MCF 10A (cell line): ENCODE measurements at regions not wholly inside any gene's neighbourhood (a gene's known extent, or its start where the extent isn't known, plus 50 kb on each side); places are given as distances from the start of the nearest gene placed in this dataset.

Source experiments
- BruUV-seq: library from RNA; stranded (reverse); fragments of 400-500 nt; replicated peaks from 2 replicates; lab custom pipeline; 2021; lab: Mats Ljungman, UMichigan
- CTCF ChIA-PET: fragments of 300-600 bp; sonication (Branson Sonifier 250); formaldehyde crosslinking; extraction: SDS; loops from one replicate; lab custom pipeline; 2021; ENCODE audit warnings: antibody characterized with exemption, inconsistent platforms; lab: Yijun Ruan, JAX
- POLR2A ChIA-PET: fragments of 300-600, 350-650 bp; sonication (Branson Sonifier 250); formaldehyde crosslinking; extraction: SDS; loops from one replicate; lab custom pipeline; 2020; ENCODE audit warnings: antibody characterized with exemption, inconsistent platforms; lab: Yijun Ruan, JAX
- DNase-seq: peaks from one replicate; pipeline ENCODE4 v3.0.0-alpha.2; 2018; ENCODE audit not compliant: unreplicated experiment
- H3K27ac Mint-ChIP-seq: one replicate; pipeline ENCODE4 v1.8.0; 2022; ENCODE audit warnings: mild to moderate bottlenecking, low read depth, mixed read lengths; ENCODE audit not compliant: unreplicated experiment
- H3K27me3 Mint-ChIP-seq: one replicate; pipeline ENCODE4 v1.8.0; 2022; ENCODE audit warnings: mixed read lengths; ENCODE audit not compliant: insufficient read depth, unreplicated experiment
- H3K36me3 Mint-ChIP-seq: one replicate; pipeline ENCODE4 v1.8.0; 2022; ENCODE audit warnings: mild to moderate bottlenecking, moderate library complexity, mixed read lengths; ENCODE audit not compliant: insufficient read depth, unreplicated experiment
- H3K4me1 Mint-ChIP-seq: one replicate; pipeline ENCODE4 v1.8.0; 2022; ENCODE audit warnings: mixed read lengths; ENCODE audit not compliant: insufficient read depth, unreplicated experiment
- H3K4me3 Mint-ChIP-seq: one replicate; pipeline ENCODE4 v1.8.0; 2022; ENCODE audit warnings: mild to moderate bottlenecking, moderate library complexity, mixed read lengths; ENCODE audit not compliant: unreplicated experiment
- H3K9me3 Mint-ChIP-seq: one replicate; pipeline ENCODE4 v1.8.0; 2022; ENCODE audit warnings: mixed read lengths; ENCODE audit not compliant: unreplicated experiment
- intact Hi-C: fragments of 100-400 bp; cut with micrococcal nuclease; formaldehyde crosslinking; loops from 2 replicates; pipeline ENCODE4 v1.14.1; 2022
- TF ChIP-seq, protein P1 (sequence below): fragments of 200-600 bp; IDR thresholded peaks from one replicate; pipeline ENCODE4 v1.8.0; 2022; ENCODE audit warnings: antibody characterized with exemption, mild to moderate bottlenecking; ENCODE audit not compliant: unreplicated experiment

DNA sequence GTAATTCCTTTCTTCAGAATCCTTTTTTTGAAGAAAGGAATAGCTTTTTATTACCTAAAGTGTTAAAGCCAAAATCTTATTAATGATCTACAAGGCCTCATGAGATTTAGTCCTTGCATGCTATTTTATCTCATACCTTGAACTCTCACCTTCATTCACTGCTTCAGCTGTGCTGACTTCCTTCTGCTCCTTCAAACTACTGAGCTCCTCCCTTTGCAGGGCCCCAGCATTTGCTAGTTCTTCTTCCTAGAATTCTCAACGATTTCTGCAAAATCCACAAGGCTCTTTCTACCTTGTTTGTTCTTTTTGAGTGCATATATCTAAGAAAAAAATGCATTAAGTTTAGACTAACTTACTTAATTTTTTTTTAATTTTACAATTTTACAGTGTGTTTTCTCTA lies 619.5 kb downstream of the EPHA5 start:
- Mint-ChIP-seq H3K36me3 (no peaks in the 10 kb centered on the region), H3K4me1 (peaks cover 22% of the 10 kb centered on the region), H3K4me3 (no peak overlapping the region), H3K9me3 (no peaks in the 10 kb centered on the region), H3K27me3 (no peaks in the 10 kb centered on the region), H3K27ac (no peak overlapping the region)
- no TSS peak for BruUV-seq
- intact Hi-C loops, result no loop called here
- ChIA-PET POLR2A (interaction anchor here (0.7 to 0.8 kb wide), 2 partner anchors 9 to 1154 kb away, joined by 3 read pairs; no protein-coding TSS in a partner anchor), CTCF (interaction anchor here (0.6 kb wide), 2 partner anchors 17 to 750 kb away, joined by 3 to 6 read pairs; no protein-coding TSS in a partner anchor)
- TF ChIP-seq, protein P1, sequence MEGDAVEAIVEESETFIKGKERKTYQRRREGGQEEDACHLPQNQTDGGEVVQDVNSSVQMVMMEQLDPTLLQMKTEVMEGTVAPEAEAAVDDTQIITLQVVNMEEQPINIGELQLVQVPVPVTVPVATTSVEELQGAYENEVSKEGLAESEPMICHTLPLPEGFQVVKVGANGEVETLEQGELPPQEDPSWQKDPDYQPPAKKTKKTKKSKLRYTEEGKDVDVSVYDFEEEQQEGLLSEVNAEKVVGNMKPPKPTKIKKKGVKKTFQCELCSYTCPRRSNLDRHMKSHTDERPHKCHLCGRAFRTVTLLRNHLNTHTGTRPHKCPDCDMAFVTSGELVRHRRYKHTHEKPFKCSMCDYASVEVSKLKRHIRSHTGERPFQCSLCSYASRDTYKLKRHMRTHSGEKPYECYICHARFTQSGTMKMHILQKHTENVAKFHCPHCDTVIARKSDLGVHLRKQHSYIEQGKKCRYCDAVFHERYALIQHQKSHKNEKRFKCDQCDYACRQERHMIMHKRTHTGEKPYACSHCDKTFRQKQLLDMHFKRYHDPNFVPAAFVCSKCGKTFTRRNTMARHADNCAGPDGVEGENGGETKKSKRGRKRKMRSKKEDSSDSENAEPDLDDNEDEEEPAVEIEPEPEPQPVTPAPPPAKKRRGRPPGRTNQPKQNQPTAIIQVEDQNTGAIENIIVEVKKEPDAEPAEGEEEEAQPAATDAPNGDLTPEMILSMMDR, result no peak
- no peak for DNase-seq

DNA sequence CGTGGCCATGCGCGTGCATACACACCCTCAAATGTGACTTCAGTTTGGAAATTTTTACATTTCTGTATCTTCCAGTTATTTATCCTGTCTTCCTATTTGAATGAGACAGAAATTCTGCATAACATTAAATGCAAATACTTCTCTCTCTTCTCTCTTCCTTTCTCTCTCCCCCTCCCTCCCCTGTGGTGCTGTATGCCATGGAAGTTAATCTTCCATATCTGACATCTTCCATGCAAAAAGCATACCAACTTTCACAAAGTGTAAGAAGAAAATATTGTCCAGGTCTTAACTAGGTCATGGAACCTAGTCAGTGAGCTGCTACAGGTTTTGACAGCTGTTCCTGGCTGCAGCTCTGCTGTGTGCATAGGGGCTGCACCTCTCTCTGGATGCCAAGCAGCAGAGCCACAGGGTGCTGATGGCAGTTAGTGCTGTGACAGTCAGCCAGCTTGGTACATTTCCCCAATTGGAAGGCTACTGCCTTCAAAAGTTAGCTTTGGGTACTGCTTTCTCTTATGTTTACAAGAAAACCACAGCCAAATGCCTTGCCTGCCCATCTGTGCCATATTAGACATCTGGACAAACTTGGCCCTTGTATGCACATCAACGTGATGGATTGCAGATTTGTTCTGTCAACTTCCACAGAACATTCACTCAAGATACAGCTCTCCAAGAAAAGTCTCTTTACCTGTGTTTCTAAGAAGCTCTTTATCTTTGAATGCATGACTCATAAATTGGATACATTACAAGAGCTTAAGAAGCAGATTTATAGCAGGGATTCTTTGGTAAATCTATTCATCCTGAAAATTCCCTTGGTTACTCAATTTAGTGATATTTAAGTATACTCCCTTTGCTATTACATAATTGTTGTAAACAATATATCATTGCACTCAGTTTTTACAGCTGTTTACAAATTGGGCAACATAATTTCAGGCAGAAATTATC lies 623.8 kb downstream of the EPHA5 start:
- TF ChIP-seq, protein P1, result no peak
- Mint-ChIP-seq H3K4me3 (peak overlapping the region; percentile 22), H3K36me3 (no peaks in the 10 kb centered on the region), H3K9me3 (no peaks in the 10 kb centered on the region), H3K4me1 (peaks cover 22% of the 10 kb centered on the region), H3K27ac (peak overlapping the region; percentile 79), H3K27me3 (no peaks in the 10 kb centered on the region)
- ChIA-PET CTCF (interaction anchor here (0.8 to 2.7 kb wide), 8 partner anchors 26 to 348 kb away, joined by 3 to 14 read pairs (median 4); no protein-coding TSS in a partner anchor), POLR2A (interaction anchor here (0.6 to 1.3 kb wide), 4 partner anchors 10 to 457 kb away, joined by 3 read pairs; no protein-coding TSS in a partner anchor)
- intact Hi-C loops, result no loop called here
- no TSS peak for BruUV-seq
- peak; percentile 78 for DNase-seq

DNA sequence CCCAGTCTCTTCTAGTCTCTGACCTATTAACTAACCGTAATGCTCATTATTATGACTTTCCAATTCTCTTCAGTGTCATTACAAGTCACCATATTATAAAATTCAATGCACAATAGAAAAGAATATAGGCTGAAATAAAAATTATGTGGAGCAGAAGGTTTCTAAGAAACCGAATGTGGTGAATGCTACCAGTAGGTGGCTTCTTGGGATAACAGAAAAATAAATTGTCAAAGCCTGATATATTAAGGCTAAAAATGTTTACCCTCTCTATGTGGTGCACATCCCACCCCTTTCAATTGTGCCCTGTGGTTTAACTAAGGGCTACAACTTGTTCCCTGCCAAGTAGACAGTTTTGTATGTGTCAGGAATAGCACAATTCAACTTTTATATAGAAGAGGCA lies 624.6 kb upstream of the TECRL start:
- H3K4me3 Mint-ChIP-seq, result no peak overlapping the region

More for the DNA sequence above, 624.6 kb upstream of the TECRL start:
- CTCF ChIA-PET, result interaction anchor here (0.6 to 1.2 kb wide), 8 partner anchors 11 to 937 kb away, joined by 3 to 6 read pairs (median 3); no protein-coding TSS in a partner anchor
- TF ChIP-seq, protein P1, result no peak
- no TSS peak for BruUV-seq
- Mint-ChIP-seq H3K27me3 (no peaks in the 10 kb centered on the region), H3K9me3 (no peaks in the 10 kb centered on the region), H3K4me1 (peaks cover 4% of the 10 kb centered on the region), H3K27ac (no peak overlapping the region), H3K36me3 (no peaks in the 10 kb centered on the region)
- DNase-seq, result peak; percentile 12
- intact Hi-C loops, result no loop called here
- POLR2A ChIA-PET, result no interaction called here
